ENCODE measurements at regions not wholly inside any gene's neighbourhood (a gene's known extent, or its start where the extent isn't known, plus 50 kb on each side); places are given as distances from the start of the nearest gene placed in this dataset.

- no peak for TF ChIP-seq TAF1 (IDR thresholded peaks at IDR 0.05; ENCODE audit: borderline replicate concordance, insufficient read depth, low read length)
- TF ChIP-seq SIN3A (IDR thresholded peaks at IDR 0.05; ENCODE audit: borderline replicate concordance, insufficient read depth, low read length) = no peak
- no peak for TF ChIP-seq REST (IDR thresholded peaks at IDR 0.05; ENCODE audit: insufficient read depth in 1 of 2, low read depth in 2 of 2, low read length in 2 of 2)
- TF ChIP-seq FOXP2 (optimal IDR thresholded peaks at IDR 0.05; ENCODE audit: borderline replicate concordance, extremely low read depth, extremely low read length, insufficient read depth) = no peak
- no peak for TF ChIP-seq POLR2AphosphoS5 (IDR thresholded peaks at IDR 0.05; ENCODE audit: low read depth, low read length)
Observed at GRCh38 chr20:57800791-57801430, 91.1 kb upstream of the PMEPA1 start.

GRCh38 chr20:57797401-57797800 is 87.6 kb upstream of the PMEPA1 start:
- TF ChIP-seq FOXP2 (optimal IDR thresholded peaks at IDR 0.05; ENCODE audit: borderline replicate concordance, extremely low read depth, extremely low read length, insufficient read depth) (no peak), SIN3A (IDR thresholded peaks at IDR 0.05; ENCODE audit: borderline replicate concordance, insufficient read depth, low read length) (no peak), TAF1 (IDR thresholded peaks at IDR 0.05; ENCODE audit: borderline replicate concordance, insufficient read depth, low read length) (no peak)

GRCh38 chr20:57795977-57796560 is 86.3 kb upstream of the PMEPA1 start:
- TF ChIP-seq POLR2AphosphoS5 (IDR thresholded peaks at IDR 0.05; ENCODE audit: low read depth, low read length) (no peak), REST (IDR thresholded peaks at IDR 0.05; ENCODE audit: insufficient read depth in 1 of 2, low read depth in 2 of 2, low read length in 2 of 2) (no peak), TAF1 (IDR thresholded peaks at IDR 0.05; ENCODE audit: borderline replicate concordance, insufficient read depth, low read length) (no peak), SIN3A (IDR thresholded peaks at IDR 0.05; ENCODE audit: borderline replicate concordance, insufficient read depth, low read length) (no peak), FOXP2 (optimal IDR thresholded peaks at IDR 0.05; ENCODE audit: borderline replicate concordance, extremely low read depth, extremely low read length, insufficient read depth) (no peak)

GRCh38 chr20:57795342-57795697 is 85.5 kb upstream of the PMEPA1 start:
- TF ChIP-seq TAF1 (IDR thresholded peaks at IDR 0.05; ENCODE audit: borderline replicate concordance, insufficient read depth, low read length) (no peak), FOXP2 (optimal IDR thresholded peaks at IDR 0.05; ENCODE audit: borderline replicate concordance, extremely low read depth, extremely low read length, insufficient read depth) (no peak), POLR2AphosphoS5 (IDR thresholded peaks at IDR 0.05; ENCODE audit: low read depth, low read length) (no peak), SIN3A (IDR thresholded peaks at IDR 0.05; ENCODE audit: borderline replicate concordance, insufficient read depth, low read length) (no peak), REST (IDR thresholded peaks at IDR 0.05; ENCODE audit: insufficient read depth in 1 of 2, low read depth in 2 of 2, low read length in 2 of 2) (no peak)

- no peak for TF ChIP-seq FOXP2 (optimal IDR thresholded peaks at IDR 0.05; ENCODE audit: borderline replicate concordance, extremely low read depth, extremely low read length, insufficient read depth)
- TF ChIP-seq POLR2AphosphoS5 (IDR thresholded peaks at IDR 0.05; ENCODE audit: low read depth, low read length) = no peak
- TF ChIP-seq TAF1 (IDR thresholded peaks at IDR 0.05; ENCODE audit: borderline replicate concordance, insufficient read depth, low read length) = no peak
- no peak for TF ChIP-seq REST (IDR thresholded peaks at IDR 0.05; ENCODE audit: insufficient read depth in 1 of 2, low read depth in 2 of 2, low read length in 2 of 2)
- no peak for TF ChIP-seq SIN3A (IDR thresholded peaks at IDR 0.05; ENCODE audit: borderline replicate concordance, insufficient read depth, low read length)
Observed at GRCh38 chr20:57794600-57795341, 85.0 kb upstream of the PMEPA1 start.
